ENCODE measurements at regions not wholly inside any gene's neighbourhood (a gene's known extent, or its start where the extent isn't known, plus 50 kb on each side); places are given as distances from the start of the nearest gene placed in this dataset.

GRCh38 chr2:7749895-7750559 is 832.8 kb downstream of the RNF144A start:
- H3K4me3 ChIP-seq (ENCODE audit: low read depth in 1 of 3, low read length in 3 of 3), result no peak overlapping the region
- H3K27ac ChIP-seq (ENCODE audit: low read depth in 1 of 2, low read length in 2 of 2), result no peak overlapping the region
- DNase-seq (ENCODE audit: low spot score), result no peak
- peaks cover 0 to 9% (median 5%) of the 10 kb centered on the region in 4 donors for H3K4me1 ChIP-seq (ENCODE audit: control insufficient read depth in 4 of 4, insufficient read depth in 4 of 4, low read length in 3 of 4)
- H3K27me3 ChIP-seq (ENCODE audit: control insufficient read depth in 4 of 4, insufficient read depth in 4 of 4, low read length in 3 of 4), result no peaks in the 10 kb centered on the region
- H3K36me3 ChIP-seq (ENCODE audit: control insufficient read depth in 4 of 4, insufficient read depth in 3 of 4, low read depth in 1 of 4, low read length in 3 of 4), result no peaks in the 10 kb centered on the region
- peaks cover 5 to 6% (median 5%) of the 10 kb centered on the region in 4 donors for H3K9me3 ChIP-seq (ENCODE audit: control insufficient read depth in 4 of 4, low read length in 3 of 4)
- H3K9ac ChIP-seq (ENCODE audit: low read depth in 1 of 2, low read length in 2 of 2), result no peak overlapping the region
- 93% methylated on average over 4 of the region's 4 CpGs for WGBS
- TF ChIP-seq SP1 (IDR thresholded peaks at IDR 0.05), result no peak
- TF ChIP-seq TAF1 (conservative IDR thresholded peaks at IDR 0.05), result no peak
- TF ChIP-seq, protein P1, sequence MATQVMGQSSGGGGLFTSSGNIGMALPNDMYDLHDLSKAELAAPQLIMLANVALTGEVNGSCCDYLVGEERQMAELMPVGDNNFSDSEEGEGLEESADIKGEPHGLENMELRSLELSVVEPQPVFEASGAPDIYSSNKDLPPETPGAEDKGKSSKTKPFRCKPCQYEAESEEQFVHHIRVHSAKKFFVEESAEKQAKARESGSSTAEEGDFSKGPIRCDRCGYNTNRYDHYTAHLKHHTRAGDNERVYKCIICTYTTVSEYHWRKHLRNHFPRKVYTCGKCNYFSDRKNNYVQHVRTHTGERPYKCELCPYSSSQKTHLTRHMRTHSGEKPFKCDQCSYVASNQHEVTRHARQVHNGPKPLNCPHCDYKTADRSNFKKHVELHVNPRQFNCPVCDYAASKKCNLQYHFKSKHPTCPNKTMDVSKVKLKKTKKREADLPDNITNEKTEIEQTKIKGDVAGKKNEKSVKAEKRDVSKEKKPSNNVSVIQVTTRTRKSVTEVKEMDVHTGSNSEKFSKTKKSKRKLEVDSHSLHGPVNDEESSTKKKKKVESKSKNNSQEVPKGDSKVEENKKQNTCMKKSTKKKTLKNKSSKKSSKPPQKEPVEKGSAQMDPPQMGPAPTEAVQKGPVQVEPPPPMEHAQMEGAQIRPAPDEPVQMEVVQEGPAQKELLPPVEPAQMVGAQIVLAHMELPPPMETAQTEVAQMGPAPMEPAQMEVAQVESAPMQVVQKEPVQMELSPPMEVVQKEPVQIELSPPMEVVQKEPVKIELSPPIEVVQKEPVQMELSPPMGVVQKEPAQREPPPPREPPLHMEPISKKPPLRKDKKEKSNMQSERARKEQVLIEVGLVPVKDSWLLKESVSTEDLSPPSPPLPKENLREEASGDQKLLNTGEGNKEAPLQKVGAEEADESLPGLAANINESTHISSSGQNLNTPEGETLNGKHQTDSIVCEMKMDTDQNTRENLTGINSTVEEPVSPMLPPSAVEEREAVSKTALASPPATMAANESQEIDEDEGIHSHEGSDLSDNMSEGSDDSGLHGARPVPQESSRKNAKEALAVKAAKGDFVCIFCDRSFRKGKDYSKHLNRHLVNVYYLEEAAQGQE (IDR thresholded peaks at IDR 0.05), result no peak

GRCh38 chr2:7752291-7752690 is 835.1 kb downstream of the RNF144A start:
- Histone ChIP-seq H3K9me3 (ENCODE audit: control insufficient read depth in 4 of 4, low read length in 3 of 4) (peaks cover 5 to 6% (median 5%) of the 10 kb centered on the region in 4 donors), H3K4me1 (ENCODE audit: control insufficient read depth in 4 of 4, insufficient read depth in 4 of 4, low read length in 3 of 4) (no peaks in the 10 kb centered on the region), H3K27ac (ENCODE audit: low read depth in 1 of 2, low read length in 2 of 2) (no peak overlapping the region), H3K4me3 (ENCODE audit: low read depth in 1 of 3, low read length in 3 of 3) (no peak overlapping the region), H3K36me3 (ENCODE audit: control insufficient read depth in 4 of 4, insufficient read depth in 3 of 4, low read depth in 1 of 4, low read length in 3 of 4) (no peaks in the 10 kb centered on the region), H3K27me3 (ENCODE audit: control insufficient read depth in 4 of 4, insufficient read depth in 4 of 4, low read length in 3 of 4) (no peaks in the 10 kb centered on the region), H3K9ac (ENCODE audit: low read depth in 1 of 2, low read length in 2 of 2) (no peak overlapping the region)
- TF ChIP-seq FOXA2 (IDR thresholded peaks at IDR 0.05) (no peak), HNF4G (IDR thresholded peaks at IDR 0.05) (no peak), MAX (IDR thresholded peaks at IDR 0.05) (no peak), GABPA (IDR thresholded peaks at IDR 0.05 in 1 of 2, conservative IDR thresholded peaks at IDR 0.05 in 1 of 2) (no peak), RXRA (IDR thresholded peaks at IDR 0.05) (no peak), JUND (IDR thresholded peaks at IDR 0.05) (no peak), ATF3 (IDR thresholded peaks at IDR 0.05) (no peak), NR2F2 (IDR thresholded peaks at IDR 0.05) (no peak), SP1 (IDR thresholded peaks at IDR 0.05) (no peak), YY1 (IDR thresholded peaks at IDR 0.05) (no peak), RAD21 (IDR thresholded peaks at IDR 0.05) (no peak), EGR1 (IDR thresholded peaks at IDR 0.05; ENCODE audit: low read depth in 2 of 2) (no peak), TAF1 (conservative IDR thresholded peaks at IDR 0.05) (no peak), HNF4A (conservative IDR thresholded peaks at IDR 0.05) (no peak), FOXA1 (IDR thresholded peaks at IDR 0.05) (no peak)
- TF ChIP-seq, protein P2, sequence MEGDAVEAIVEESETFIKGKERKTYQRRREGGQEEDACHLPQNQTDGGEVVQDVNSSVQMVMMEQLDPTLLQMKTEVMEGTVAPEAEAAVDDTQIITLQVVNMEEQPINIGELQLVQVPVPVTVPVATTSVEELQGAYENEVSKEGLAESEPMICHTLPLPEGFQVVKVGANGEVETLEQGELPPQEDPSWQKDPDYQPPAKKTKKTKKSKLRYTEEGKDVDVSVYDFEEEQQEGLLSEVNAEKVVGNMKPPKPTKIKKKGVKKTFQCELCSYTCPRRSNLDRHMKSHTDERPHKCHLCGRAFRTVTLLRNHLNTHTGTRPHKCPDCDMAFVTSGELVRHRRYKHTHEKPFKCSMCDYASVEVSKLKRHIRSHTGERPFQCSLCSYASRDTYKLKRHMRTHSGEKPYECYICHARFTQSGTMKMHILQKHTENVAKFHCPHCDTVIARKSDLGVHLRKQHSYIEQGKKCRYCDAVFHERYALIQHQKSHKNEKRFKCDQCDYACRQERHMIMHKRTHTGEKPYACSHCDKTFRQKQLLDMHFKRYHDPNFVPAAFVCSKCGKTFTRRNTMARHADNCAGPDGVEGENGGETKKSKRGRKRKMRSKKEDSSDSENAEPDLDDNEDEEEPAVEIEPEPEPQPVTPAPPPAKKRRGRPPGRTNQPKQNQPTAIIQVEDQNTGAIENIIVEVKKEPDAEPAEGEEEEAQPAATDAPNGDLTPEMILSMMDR (IDR thresholded peaks at IDR 0.05; ENCODE audit: low read depth, low read length, missing input control), result no peak
- TF ChIP-seq, protein P3, sequence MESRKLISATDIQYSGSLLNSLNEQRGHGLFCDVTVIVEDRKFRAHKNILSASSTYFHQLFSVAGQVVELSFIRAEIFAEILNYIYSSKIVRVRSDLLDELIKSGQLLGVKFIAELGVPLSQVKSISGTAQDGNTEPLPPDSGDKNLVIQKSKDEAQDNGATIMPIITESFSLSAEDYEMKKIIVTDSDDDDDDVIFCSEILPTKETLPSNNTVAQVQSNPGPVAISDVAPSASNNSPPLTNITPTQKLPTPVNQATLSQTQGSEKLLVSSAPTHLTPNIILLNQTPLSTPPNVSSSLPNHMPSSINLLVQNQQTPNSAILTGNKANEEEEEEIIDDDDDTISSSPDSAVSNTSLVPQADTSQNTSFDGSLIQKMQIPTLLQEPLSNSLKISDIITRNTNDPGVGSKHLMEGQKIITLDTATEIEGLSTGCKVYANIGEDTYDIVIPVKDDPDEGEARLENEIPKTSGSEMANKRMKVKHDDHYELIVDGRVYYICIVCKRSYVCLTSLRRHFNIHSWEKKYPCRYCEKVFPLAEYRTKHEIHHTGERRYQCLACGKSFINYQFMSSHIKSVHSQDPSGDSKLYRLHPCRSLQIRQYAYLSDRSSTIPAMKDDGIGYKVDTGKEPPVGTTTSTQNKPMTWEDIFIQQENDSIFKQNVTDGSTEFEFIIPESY (IDR thresholded peaks at IDR 0.05), result no peak
- TF ChIP-seq, protein P1 (IDR thresholded peaks at IDR 0.05), result no peak
- no peak for DNase-seq (ENCODE audit: low spot score)
- 94% methylated on average over 1 of the region's 1 CpG for WGBS
